ENCODE measurements at regions not wholly inside any gene's neighbourhood (a gene's known extent, or its start where the extent isn't known, plus 50 kb on each side); places are given as distances from the start of the nearest gene placed in this dataset.

- H3K4me2 ChIP-seq (ENCODE audit: low read depth, low read length) = no peak overlapping the region
- H2AFZ ChIP-seq (ENCODE audit: low read length) = no peak overlapping the region
- H3K27ac ChIP-seq (ENCODE audit: extremely low read length, insufficient read depth, low read length) = no peak overlapping the region
- DNase-seq (ENCODE audit: low spot score) = no peak
- H3K36me3 ChIP-seq (replicated peaks in 1 of 2; ENCODE audit: control insufficient read depth in 1 of 2, insufficient read depth in 2 of 2, low read length in 2 of 2) = no peaks in the 10 kb centered on the region
- no peak overlapping the region for H3K4me3 ChIP-seq (replicated peaks in 1 of 3; ENCODE audit: insufficient read depth in 1 of 3, low read depth in 2 of 3, low read length in 3 of 3)
- no peak for ATAC-seq
- POLR2A ChIA-PET = no interaction called here
- BruUV-seq (replicated peaks) = no TSS peak
- CTCF ChIA-PET (ENCODE audit: low intra/inter-chr PET ratio, low total read pairs) = no interaction called here
- H4K20me1 ChIP-seq (ENCODE audit: insufficient read depth, low read length) = no peaks in the 10 kb centered on the region
- no peaks in the 10 kb centered on the region for H3K4me1 ChIP-seq (ENCODE audit: insufficient read depth, low read length)
- H3K9ac ChIP-seq (ENCODE audit: insufficient read depth, low read depth, low read length) = no peak overlapping the region
- no peaks in the 10 kb centered on the region for H3K27me3 ChIP-seq (ENCODE audit: control insufficient read depth in 1 of 2, insufficient read depth in 2 of 2, low read length in 2 of 2)
- FAIRE-seq = no peak
- no peaks in the 10 kb centered on the region for H3K79me2 ChIP-seq (ENCODE audit: insufficient read depth, low read length)
- in situ Hi-C loops (cut with HindIII; ENCODE audit: extremely low pct_ligation_motif_present, low pct_unique_long_range_greater_than_20kb) = no loop called here
- no peak for TF ChIP-seq EED (CRISPR knock-in tag; IDR thresholded peaks at IDR 0.05)
- no peak for TF ChIP-seq HOXA3 (CRISPR knock-in tag; IDR thresholded peaks at IDR 0.05)
- no peak for TF ChIP-seq KLF6 (CRISPR knock-in tag; IDR thresholded peaks at IDR 0.05)
- no peak for TF ChIP-seq ZNF749 (CRISPR knock-in tag; IDR thresholded peaks at IDR 0.05; ENCODE audit: borderline replicate concordance)
- no peak for TF ChIP-seq ZFP36L1 (CRISPR knock-in tag; IDR thresholded peaks at IDR 0.05)
- no peak for TF ChIP-seq ZNF644 (CRISPR knock-in tag; IDR thresholded peaks at IDR 0.05; ENCODE audit: low read depth)
- TF ChIP-seq SP140L (CRISPR knock-in tag; IDR thresholded peaks at IDR 0.05; ENCODE audit: borderline replicate concordance) = no peak
- TF ChIP-seq JUN (CRISPR knock-in tag; IDR thresholded peaks at IDR 0.05) = no peak
- peaks cover 86% of the 10 kb centered on the region for H3K9me3 ChIP-seq (ENCODE audit: low read length)
- intact Hi-C loops (cut with micrococcal nuclease; ENCODE audit: unreplicated experiment) = no loop called here
Observed at GRCh38 chr1:238457610-238458009, 566.9 kb upstream of the ZP4 start.

- Histone ChIP-seq H3K4me2 (ENCODE audit: low read depth, low read length) (no peak overlapping the region), H3K4me3 (replicated peaks in 1 of 3; ENCODE audit: insufficient read depth in 1 of 3, low read depth in 2 of 3, low read length in 3 of 3) (no peak overlapping the region), H4K20me1 (ENCODE audit: insufficient read depth, low read length) (no peaks in the 10 kb centered on the region), H3K79me2 (ENCODE audit: insufficient read depth, low read length) (no peaks in the 10 kb centered on the region), H2AFZ (ENCODE audit: low read length) (no peak overlapping the region), H3K27ac (ENCODE audit: extremely low read length, insufficient read depth, low read length) (no peak overlapping the region), H3K27me3 (ENCODE audit: control insufficient read depth in 1 of 2, insufficient read depth in 2 of 2, low read length in 2 of 2) (no peaks in the 10 kb centered on the region), H3K4me1 (ENCODE audit: insufficient read depth, low read length) (no peaks in the 10 kb centered on the region), H3K9ac (ENCODE audit: insufficient read depth, low read depth, low read length) (no peak overlapping the region), H3K36me3 (replicated peaks in 1 of 2; ENCODE audit: control insufficient read depth in 1 of 2, insufficient read depth in 2 of 2, low read length in 2 of 2) (no peaks in the 10 kb centered on the region), H3K9me3 (ENCODE audit: low read length) (peaks cover 72% of the 10 kb centered on the region)
- 15% methylated on average over 4 of the region's 4 CpGs for WGBS (ENCODE audit: low lambda C conversion rate)
- DNase-seq (ENCODE audit: low spot score) (no peak), ATAC-seq (no peak), FAIRE-seq (no peak)
- in situ Hi-C loops (cut with HindIII; ENCODE audit: extremely low pct_ligation_motif_present, low pct_unique_long_range_greater_than_20kb) (no loop called here), intact Hi-C loops (cut with micrococcal nuclease; ENCODE audit: unreplicated experiment) (no loop called here)
- ChIA-PET CTCF (ENCODE audit: low intra/inter-chr PET ratio, low total read pairs) (no interaction called here), POLR2A (no interaction called here)
- TF ChIP-seq ZNF749 (CRISPR knock-in tag; IDR thresholded peaks at IDR 0.05; ENCODE audit: borderline replicate concordance) (no peak), RBFOX2 (IDR thresholded peaks at IDR 0.05; ENCODE audit: low read depth, low read length) (no peak), HOXA9 (CRISPR knock-in tag; IDR thresholded peaks at IDR 0.05; ENCODE audit: borderline replicate concordance) (no peak)
- no TSS peak for BruUV-seq (replicated peaks)
Observed at GRCh38 chr1:238451781-238452310, 561.1 kb upstream of the ZP4 start.
